GM21515 (cell line): ENCODE measurements at regions not wholly inside any gene's neighbourhood (a gene's known extent, or its start where the extent isn't known, plus 50 kb on each side); places are given as distances from the start of the nearest gene placed in this dataset.
"Not testable (repeated sequence)": the region's sequence is repeated elsewhere in the genome, so short reads cannot be mapped to it uniquely, and the experiment has no call there.

Experiments
- ATAC-seq: cut with Tn5 transposase; IDR thresholded peaks from one replicate; pipeline ENCODE4 v1.9.1; 2021; ENCODE audit not compliant: unreplicated experiment

GRCh38 chr17:26881195-26881594, 412.7 kb upstream of the WSB1 start:
- ATAC-seq: not testable (repeated sequence)

GRCh38 chr17:26882097-26882761, 411.7 kb upstream of the WSB1 start:
- peak; percentile 60 for ATAC-seq

GRCh38 chr17:26883878-26884740, 409.8 kb upstream of the WSB1 start:
- not testable (repeated sequence) for ATAC-seq

- ATAC-seq: not testable (repeated sequence)
Measured at GRCh38 chr17:26884741-26885059, 409.2 kb upstream of the WSB1 start.

GRCh38 chr17:26885244-26885970, 408.5 kb upstream of the WSB1 start:
- ATAC-seq: not testable (repeated sequence)
